HCT116 (cell line): ENCODE measurements at regions not wholly inside any gene's neighbourhood (a gene's known extent, or its start where the extent isn't known, plus 50 kb on each side); places are given as distances from the start of the nearest gene placed in this dataset.

Experiments
- ATAC-seq: fragments of 200-7000 bp; cut with Tn5 transposase; 2 replicates; pipeline ENCODE4 v1.9.1; 2020; ENCODE audit warnings: mild to moderate bottlenecking, moderate library complexity
- BruUV-seq: library from RNA; stranded (reverse); fragments of 400-500 nt; replicated peaks from 2 replicates; lab custom pipeline; 2021; lab: Mats Ljungman, UMichigan
- CTCF ChIA-PET: fragments of 300-600 bp; sonication (Branson Sonifier 250); formaldehyde crosslinking; loops from one replicate; lab custom pipeline; 2021; ENCODE audit warnings: antibody characterized with exemption; lab: Charles Lee
- POLR2A ChIA-PET: fragments of 300-600, 350-600 bp; sonication (Branson Sonifier 250); formaldehyde crosslinking; loops from one replicate; lab custom pipeline; 2021; ENCODE audit warnings: antibody characterized with exemption; lab: Charles Lee
- RAD21 ChIA-PET, 2 experiments: fragments of 300-600 bp; sonication (Branson Sonifier 250); formaldehyde crosslinking; loops; one replicate each; lab custom pipeline; 2023; ENCODE audit warnings: low total read pairs in 2 of 2; ENCODE audit not compliant: uncharacterized antibody in 2 of 2, unreplicated experiment in 2 of 2, low non-redundant PET in 1 of 2; lab: Charles Lee
- DNase-seq: peaks from one replicate; pipeline ENCODE4 v3.0.0-alpha.2; 2010; ENCODE audit warnings: low read depth, low spot score
- H2AFZ ChIP-seq: fragments of 200-600 bp; shearing (Covaris generic), sonication (generic); 2 replicates; pipeline ENCODE4 v1.6.1; 2017; ENCODE audit warnings: low read depth, mixed run types, mixed read lengths, antibody characterized with exemption, low read length; ENCODE audit not compliant: poor library complexity, severe bottlenecking
- H3K27ac ChIP-seq: 2 replicates; pipeline ENCODE4 v1.5.1; 2012; ENCODE audit warnings: low read depth, low read length
- H3K27me3 ChIP-seq: fragments of 200-600 bp; sonication (generic); 2 replicates; pipeline ENCODE4 v1.6.1; 2016; ENCODE audit warnings: mixed run types, low read length, mixed read lengths; ENCODE audit not compliant: insufficient read depth
- H3K36me3 ChIP-seq, 2 experiments: fragments of 200-500 bp in 1 of 2; fragments of 200-600 bp in 1 of 2; sonication (Bioruptor generic) in 1 of 2; sonication (generic) in 1 of 2; 2 replicates each; pipeline versions ENCODE4 v1.5.1 to v1.6.1; 2014 to 2016; ENCODE audit warnings: low read length in 2 of 2, inconsistent platforms in 1 of 2, mixed read lengths in 1 of 2, mixed run types in 1 of 2; ENCODE audit not compliant: insufficient read depth in 2 of 2, control insufficient read depth in 1 of 2
- H3K4me1 ChIP-seq, 2 experiments: fragments of 200-600 bp in 1 of 2; sonication (generic) in 1 of 2; 2 replicates each; pipeline versions ENCODE4 v1.5.1 to v1.6.1; 2012 to 2017; ENCODE audit warnings: low read length in 2 of 2, inconsistent platforms in 1 of 2, mild to moderate bottlenecking in 1 of 2, mixed read lengths in 1 of 2, mixed run types in 1 of 2, moderate library complexity in 1 of 2; ENCODE audit not compliant: insufficient read depth in 2 of 2, control insufficient read depth in 1 of 2
- H3K4me2 ChIP-seq: fragments of 200-600 bp; sonication (generic); 2 replicates; pipeline ENCODE4 v1.6.1; 2017; ENCODE audit warnings: mixed run types, low read length, mixed read lengths
- H3K4me3 ChIP-seq, 2 experiments: fragments of 200-600 bp in 1 of 2; sonication (generic) in 1 of 2; replicated peaks in 1 of 2; 2 replicates each; pipeline ENCODE4 v1.5.1; 2011 to 2016; ENCODE audit warnings: low read length in 2 of 2, control low read depth in 1 of 2, low read depth in 1 of 2, mild to moderate bottlenecking in 1 of 2, mixed read lengths in 1 of 2, mixed run types in 1 of 2
- H3K79me2 ChIP-seq: fragments of 200-600 bp; sonication (generic); 2 replicates; pipeline ENCODE4 v1.6.1; 2017; ENCODE audit warnings: mild to moderate bottlenecking, mixed run types, low read length, moderate library complexity, mixed read lengths; ENCODE audit not compliant: insufficient read depth
- H3K9ac ChIP-seq: fragments of 200-600 bp; sonication (generic); 2 replicates; pipeline ENCODE4 v1.6.1; 2016; ENCODE audit warnings: low read length, mixed read lengths
- H3K9me2 ChIP-seq: fragments of 200-600 bp; sonication (generic), shearing (Covaris generic); 2 replicates; pipeline ENCODE4 v1.6.1; 2017; ENCODE audit warnings: mixed run types, mild to moderate bottlenecking, moderate library complexity; ENCODE audit not compliant: insufficient read depth
- H3K9me3 ChIP-seq, 2 experiments: fragments of 200-500 bp in 1 of 2; fragments of 200-600 bp in 1 of 2; sonication (Bioruptor generic) in 1 of 2; sonication (generic) in 1 of 2; 2 replicates each; pipeline ENCODE4 v1.6.1; 2014 to 2017; ENCODE audit warnings: low read length in 2 of 2, mixed read lengths in 2 of 2, inconsistent platforms in 1 of 2, low read depth in 1 of 2, mild to moderate bottlenecking in 1 of 2, mixed run types in 1 of 2, moderate library complexity in 1 of 2; ENCODE audit not compliant: control insufficient read depth in 1 of 2, insufficient read depth in 1 of 2
- H4K20me1 ChIP-seq: fragments of 200-600 bp; sonication (generic), shearing (Covaris generic); 2 replicates; pipeline ENCODE4 v1.6.1; 2017; ENCODE audit warnings: mixed run types, mild to moderate bottlenecking, moderate library complexity; ENCODE audit not compliant: insufficient read depth
- ELF1 ChIP-seq: IDR thresholded peaks from 2 replicates; pipeline ENCODE4 v1.6.1; 2012; ENCODE audit warnings: low read depth, borderline replicate concordance
- intact Hi-C: fragments of 100-400 bp; cut with micrococcal nuclease; formaldehyde crosslinking; loops from 2 replicates; pipeline ENCODE4 v1.10.0; 2022
- TF ChIP-seq, protein P1 (sequence below), 3 experiments: fragments of 200-600 bp in 1 of 3; sonication (generic) in 1 of 3; IDR thresholded peaks in 2 of 3; conservative IDR thresholded peaks in 1 of 3; 2 replicates each; pipeline ENCODE4 v1.5.1; 2012 to 2017; ENCODE audit warnings: low read depth in 2 of 3, low read length in 2 of 3, antibody characterized with exemption in 1 of 3, borderline replicate concordance in 1 of 3, control low read depth in 1 of 3, mild to moderate bottlenecking in 1 of 3, mixed read lengths in 1 of 3, mixed run types in 1 of 3, moderate library complexity in 1 of 3; ENCODE audit not compliant: insufficient read depth in 1 of 3
- TF ChIP-seq, protein P2 (sequence below): IDR thresholded peaks from 2 replicates; pipeline ENCODE4 v1.6.1; 2011; ENCODE audit warnings: mild to moderate bottlenecking, low read length, moderate library complexity; ENCODE audit not compliant: insufficient replicate concordance; ENCODE audit errors: extremely low read depth

DNA sequence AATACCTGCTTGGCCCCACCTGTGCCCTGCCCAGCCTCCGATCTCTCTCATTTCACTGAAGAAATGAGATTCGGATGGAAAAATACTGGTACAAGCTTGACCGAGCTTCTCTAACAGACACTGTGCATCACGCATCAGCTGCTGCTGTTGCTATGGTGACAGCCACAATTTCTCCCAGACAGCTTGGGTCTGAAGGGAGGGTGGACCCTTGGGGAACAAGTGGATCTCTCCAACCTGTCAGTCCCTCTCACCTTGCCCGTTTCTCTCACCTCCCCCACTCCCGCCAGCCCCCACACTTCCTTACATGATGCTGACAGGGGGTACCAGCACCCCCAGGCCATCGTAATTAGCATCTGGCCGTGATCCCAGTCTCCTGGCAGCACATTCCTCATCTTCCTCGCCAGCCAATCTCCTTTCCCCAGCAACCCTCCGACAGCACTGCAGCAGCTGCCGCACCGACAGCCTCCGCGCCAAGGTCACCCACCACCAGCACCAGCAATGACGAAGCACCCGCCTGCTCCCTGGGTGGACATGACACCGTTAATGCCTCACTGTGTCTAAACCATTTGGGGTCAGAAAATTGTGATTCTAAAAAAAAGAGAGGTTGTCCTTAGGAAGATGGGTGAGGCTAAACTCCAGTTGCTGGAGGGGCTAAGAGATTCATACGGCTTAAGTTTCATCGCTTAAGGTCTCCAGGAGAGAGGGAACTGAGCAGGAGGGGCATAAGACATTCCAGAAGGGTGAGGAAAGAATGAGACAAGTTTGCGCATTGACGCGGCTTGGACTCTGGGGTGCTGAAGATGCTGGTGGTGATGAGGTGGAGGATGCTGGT lies 58.6 kb upstream of the TNRC6A start (continued):
- TF ChIP-seq, protein P1, sequence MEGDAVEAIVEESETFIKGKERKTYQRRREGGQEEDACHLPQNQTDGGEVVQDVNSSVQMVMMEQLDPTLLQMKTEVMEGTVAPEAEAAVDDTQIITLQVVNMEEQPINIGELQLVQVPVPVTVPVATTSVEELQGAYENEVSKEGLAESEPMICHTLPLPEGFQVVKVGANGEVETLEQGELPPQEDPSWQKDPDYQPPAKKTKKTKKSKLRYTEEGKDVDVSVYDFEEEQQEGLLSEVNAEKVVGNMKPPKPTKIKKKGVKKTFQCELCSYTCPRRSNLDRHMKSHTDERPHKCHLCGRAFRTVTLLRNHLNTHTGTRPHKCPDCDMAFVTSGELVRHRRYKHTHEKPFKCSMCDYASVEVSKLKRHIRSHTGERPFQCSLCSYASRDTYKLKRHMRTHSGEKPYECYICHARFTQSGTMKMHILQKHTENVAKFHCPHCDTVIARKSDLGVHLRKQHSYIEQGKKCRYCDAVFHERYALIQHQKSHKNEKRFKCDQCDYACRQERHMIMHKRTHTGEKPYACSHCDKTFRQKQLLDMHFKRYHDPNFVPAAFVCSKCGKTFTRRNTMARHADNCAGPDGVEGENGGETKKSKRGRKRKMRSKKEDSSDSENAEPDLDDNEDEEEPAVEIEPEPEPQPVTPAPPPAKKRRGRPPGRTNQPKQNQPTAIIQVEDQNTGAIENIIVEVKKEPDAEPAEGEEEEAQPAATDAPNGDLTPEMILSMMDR (IDR thresholded peaks at IDR 0.05 in 2 of 3, conservative IDR thresholded peaks at IDR 0.05 in 1 of 3; ENCODE audit: borderline replicate concordance in 1 of 3, insufficient read depth in 1 of 3, low read depth in 2 of 3, low read length in 2 of 3), result no peak
- TF ChIP-seq, protein P2, sequence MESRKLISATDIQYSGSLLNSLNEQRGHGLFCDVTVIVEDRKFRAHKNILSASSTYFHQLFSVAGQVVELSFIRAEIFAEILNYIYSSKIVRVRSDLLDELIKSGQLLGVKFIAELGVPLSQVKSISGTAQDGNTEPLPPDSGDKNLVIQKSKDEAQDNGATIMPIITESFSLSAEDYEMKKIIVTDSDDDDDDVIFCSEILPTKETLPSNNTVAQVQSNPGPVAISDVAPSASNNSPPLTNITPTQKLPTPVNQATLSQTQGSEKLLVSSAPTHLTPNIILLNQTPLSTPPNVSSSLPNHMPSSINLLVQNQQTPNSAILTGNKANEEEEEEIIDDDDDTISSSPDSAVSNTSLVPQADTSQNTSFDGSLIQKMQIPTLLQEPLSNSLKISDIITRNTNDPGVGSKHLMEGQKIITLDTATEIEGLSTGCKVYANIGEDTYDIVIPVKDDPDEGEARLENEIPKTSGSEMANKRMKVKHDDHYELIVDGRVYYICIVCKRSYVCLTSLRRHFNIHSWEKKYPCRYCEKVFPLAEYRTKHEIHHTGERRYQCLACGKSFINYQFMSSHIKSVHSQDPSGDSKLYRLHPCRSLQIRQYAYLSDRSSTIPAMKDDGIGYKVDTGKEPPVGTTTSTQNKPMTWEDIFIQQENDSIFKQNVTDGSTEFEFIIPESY, result no peak
- TF ChIP-seq, all 23 proteins: peak for 0

DNA sequence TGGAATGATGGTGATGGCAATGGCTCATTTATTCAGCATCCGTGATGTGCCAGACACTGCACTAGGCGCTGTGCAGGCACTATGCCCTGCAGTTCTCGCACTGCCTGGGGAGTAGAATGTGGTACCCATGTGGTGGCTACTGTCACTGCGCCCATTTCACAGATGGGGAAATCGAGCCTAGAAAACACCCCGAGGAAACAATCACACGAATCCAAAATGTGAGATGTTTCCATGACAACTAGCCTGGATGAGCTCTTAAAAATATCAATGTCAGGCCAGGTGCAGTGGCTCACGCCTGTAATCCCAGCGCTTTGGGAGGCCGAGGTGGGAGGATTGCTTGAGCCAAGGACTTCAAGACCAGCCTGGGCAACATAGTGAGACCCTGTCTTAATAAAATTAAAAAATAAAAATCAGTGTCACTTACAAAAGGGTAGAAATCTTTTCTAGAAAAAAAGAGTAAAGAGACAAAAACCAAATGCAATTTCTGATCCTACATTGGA lies 57.9 kb upstream of the TNRC6A start:
- ATAC-seq (no peak; the same call in 1 of the 2 replicates), DNase-seq (no peak)
- Histone ChIP-seq H3K9me3 (no peaks in the 10 kb centered on the region), H3K36me3 (no peaks in the 10 kb centered on the region), H2AFZ (no peak overlapping the region), H3K79me2 (no peaks in the 10 kb centered on the region), H3K9ac (no peak overlapping the region), H3K4me2 (no peak overlapping the region), H3K4me3 (no peak overlapping the region), H3K4me1 (peaks cover 5 to 14% of the 10 kb centered on the region in 2 experiments), H4K20me1 (no peaks in the 10 kb centered on the region), H3K27me3 (no peaks in the 10 kb centered on the region), H3K27ac (no peak overlapping the region), H3K9me2 (no peaks in the 10 kb centered on the region)
- CTCF ChIA-PET, result no interaction called here
- no peak for TF ChIP-seq ELF1
- POLR2A ChIA-PET, result no interaction called here
- BruUV-seq, result no TSS peak
- intact Hi-C loops, result loop anchor here (10.0 kb wide), 1 partner anchor 63 kb away; no protein-coding TSS in a partner anchor
- RAD21 ChIA-PET, result no interaction called here
